HG03342 (cell line): ENCODE measurements at regions not wholly inside any gene's neighbourhood (a gene's known extent, or its start where the extent isn't known, plus 50 kb on each side); places are given as distances from the start of the nearest gene placed in this dataset.

Experiments used
- ATAC-seq: cut with Tn5 transposase; IDR thresholded peaks from one replicate; pipeline ENCODE4 v1.9.1; 2021; ENCODE audit warnings: mild to moderate bottlenecking, moderate library complexity; ENCODE audit not compliant: unreplicated experiment

DNA sequence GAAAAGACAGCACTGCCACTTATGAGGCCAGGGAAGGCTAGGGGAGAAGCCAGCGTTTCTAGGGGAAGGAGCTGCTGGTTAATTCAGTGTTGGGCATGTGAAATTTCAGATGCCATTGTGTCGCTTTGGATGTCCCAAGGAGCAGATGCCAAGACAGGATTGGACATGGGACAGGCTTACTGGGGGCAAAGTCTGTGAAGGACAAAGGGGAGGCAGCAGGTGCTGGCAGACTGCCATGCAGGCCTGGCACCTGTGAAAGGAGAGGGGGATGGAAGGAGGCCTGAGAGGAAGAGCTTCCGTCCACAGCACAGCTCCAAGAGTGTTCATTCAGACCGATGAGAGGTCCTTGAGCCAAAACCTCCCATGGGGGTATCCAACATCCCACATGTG, 255.5 kb upstream of the RPL38 start:
- no peak for ATAC-seq

DNA sequence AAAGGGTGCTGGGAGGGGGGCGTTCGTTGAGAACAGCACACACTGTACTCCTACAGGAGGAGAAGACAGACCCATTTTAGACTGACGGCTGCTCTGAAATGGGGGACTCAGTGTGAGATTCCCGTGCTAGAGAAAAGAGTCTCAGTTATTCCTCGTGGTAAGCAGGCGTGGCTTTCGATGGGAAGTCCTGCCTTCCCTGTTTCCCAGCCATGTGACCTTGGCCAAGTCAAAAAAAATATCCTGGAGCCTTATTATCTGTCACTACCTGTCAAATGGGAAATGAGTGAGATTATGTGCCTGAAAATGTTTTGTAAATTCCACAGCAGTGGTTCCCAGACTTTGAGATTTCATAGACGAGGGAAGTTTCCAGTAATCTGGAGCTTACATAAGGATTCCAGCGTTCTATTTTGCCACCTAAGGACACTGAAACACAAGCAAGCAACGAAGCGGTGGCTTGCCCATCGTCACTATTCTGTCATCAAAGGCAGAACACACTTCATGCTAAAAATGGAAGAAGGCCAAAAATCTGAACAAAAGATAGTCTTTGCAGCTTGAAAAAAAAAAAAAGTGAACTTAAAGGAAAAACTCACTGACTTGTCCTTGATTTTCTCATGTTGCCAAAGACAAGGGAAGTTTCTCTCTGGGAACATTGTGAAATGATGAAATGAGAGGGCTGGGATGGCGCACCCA, 253.4 kb upstream of the RPL38 start:
- ATAC-seq: no peak

DNA sequence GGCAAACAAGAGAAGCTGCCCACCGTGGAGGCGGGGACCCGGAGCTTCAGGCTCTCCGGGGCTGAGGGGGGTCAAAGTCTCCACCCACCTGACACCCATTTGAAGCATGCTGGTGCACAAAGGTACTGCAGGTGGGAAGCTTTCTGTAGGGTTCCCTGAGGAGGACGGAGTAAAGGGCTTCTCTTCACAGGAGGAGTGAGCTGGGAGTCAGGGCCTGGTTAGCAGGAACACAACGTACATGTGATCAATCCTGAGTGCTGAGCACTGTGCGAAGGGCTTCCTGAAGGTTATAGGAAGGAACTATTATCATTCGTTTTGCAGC, 252.9 kb upstream of the RPL38 start:
- no peak for ATAC-seq

DNA sequence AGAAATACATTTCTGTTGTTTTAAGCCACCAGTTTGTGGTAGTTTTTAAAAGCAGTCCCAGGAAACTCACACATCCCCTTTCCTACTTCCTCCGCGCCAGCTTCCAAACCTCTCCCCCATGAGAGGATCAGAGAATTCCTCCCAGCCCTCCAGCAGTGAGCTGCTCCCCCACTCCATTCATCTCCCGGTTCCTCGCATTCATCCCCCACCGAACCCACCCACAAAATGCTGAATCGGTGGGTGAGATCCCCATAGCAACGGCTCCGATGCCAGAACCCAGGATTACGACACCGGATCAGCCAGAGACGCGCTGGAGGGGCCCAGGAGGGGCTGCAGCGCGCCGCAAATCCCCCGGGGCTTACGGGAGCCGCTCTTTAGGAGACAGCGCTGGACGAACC, 251.4 kb upstream of the RPL38 start:
- no peak for ATAC-seq

DNA sequence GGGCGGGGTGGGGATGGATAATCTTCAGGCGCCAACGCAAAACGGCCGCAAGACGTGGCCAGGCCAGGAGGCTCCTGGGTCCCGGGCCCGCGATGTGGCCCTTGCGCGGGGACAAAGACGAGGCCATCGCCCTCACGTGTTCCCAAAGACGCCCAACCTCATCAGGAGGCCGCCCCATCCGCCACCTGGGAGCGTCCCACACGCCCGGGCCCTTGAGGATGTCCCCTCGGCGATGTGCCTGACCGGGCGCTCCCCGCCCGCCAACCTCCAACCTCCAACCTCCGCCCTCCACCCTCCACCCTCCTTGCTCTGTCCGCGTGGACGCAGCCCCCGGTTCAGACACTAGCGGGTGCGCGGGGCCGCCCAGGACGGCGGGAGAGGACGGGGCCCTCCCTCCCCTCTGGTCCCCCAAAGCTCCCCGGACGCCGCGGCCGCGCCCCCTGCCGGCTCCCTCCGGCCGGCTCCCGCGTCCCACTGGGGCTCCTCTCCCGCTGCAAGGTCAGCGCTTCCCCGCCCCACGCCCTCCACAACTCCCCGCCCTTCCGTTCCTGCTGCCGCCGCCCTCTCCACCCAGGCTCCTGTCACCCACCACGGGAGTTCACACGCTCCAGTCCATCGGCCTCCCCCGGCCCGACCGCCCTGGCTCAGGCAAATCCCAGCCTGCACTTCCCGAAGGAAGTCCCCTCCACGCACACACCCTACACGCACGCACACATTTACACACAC, 250.8 kb upstream of the RPL38 start:
- no peak for ATAC-seq

DNA sequence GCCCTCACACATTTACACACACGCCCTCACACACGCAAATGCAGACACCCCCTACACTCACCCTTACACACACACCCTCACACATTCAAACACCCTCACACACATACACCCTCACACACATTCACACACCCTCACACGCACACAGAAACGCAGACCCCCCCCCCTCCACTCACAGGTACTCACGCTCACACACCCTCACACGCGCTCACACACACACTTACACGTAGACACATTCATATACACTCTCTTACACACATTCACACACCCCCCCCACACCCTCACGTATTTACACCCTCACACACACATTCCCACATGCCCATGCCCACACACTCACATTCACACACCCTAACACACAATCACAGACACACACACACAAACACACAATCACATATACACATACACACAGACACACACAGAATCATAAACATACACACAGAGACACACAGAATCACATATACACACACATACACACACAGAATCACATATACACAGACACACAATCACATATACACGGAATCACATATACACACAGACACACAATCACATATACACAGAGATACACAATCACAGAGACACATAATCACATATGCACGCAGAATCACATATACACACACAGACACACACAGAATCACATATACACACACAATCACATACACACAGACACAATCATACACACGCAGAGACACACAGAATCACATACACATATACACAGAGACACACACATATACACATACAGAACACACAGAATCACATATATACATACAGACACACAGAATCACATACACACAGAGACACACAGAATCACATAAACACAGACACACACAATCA, 250.1 kb upstream of the RPL38 start:
- ATAC-seq: no peak

DNA sequence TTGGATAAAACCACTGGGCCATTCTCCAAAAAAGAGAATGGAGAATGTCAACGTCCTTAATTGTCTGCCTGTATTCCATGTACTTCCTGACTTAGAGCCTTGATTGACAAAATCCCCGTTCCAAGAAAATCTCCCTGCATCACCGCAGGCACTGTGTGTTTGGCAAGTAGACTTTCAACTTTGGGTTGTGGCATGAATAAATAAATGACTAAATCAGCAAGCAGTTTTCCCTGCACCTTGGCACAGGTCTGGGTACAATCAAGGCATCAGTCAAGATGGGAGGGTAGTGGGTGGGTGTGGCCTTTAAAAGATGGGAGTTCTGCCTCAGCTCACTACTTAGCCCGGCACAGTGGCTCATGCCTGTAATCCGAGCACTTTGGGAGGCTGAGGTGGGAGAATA, 248.5 kb upstream of the RPL38 start:
- no peak for ATAC-seq

DNA sequence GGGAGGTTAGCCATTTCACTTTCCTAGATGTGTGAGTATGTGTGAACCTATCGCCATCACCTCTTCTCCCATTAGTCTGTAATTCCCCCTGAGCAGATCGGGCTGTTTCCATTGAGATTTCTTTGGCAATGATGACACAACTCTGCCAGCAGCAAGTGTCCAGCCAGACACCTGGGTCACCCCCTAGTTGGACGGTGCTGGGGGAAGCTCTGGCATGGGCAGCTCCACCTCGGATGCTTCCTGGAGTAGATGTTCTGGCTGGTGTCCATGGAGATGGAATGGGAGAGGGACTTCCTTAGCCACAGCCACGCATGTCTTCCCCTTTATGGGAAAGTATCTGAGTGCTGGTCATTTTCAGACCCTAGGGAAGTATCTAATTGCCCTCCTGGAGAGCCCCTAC, 247.9 kb upstream of the RPL38 start:
- no peak for ATAC-seq

DNA sequence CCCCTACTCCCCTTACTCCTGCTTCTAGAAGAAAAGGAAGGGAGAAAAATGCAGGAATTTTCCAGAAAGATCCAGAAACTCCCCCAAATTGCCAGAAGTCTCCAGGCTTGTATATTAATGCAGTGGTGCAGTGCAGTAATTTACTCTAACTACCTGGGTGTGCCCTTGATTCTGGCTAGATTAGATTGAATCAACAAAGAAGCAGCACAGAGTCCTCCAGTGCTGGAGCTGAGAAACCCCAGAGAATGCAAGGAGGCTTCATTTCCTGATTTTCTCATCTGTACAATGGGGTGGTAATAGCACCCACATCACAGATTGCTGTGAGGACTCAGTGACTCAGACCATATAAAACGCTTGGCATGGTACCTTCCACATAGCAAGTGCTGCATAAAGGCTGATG, 247.3 kb upstream of the RPL38 start:
- no peak for ATAC-seq

DNA sequence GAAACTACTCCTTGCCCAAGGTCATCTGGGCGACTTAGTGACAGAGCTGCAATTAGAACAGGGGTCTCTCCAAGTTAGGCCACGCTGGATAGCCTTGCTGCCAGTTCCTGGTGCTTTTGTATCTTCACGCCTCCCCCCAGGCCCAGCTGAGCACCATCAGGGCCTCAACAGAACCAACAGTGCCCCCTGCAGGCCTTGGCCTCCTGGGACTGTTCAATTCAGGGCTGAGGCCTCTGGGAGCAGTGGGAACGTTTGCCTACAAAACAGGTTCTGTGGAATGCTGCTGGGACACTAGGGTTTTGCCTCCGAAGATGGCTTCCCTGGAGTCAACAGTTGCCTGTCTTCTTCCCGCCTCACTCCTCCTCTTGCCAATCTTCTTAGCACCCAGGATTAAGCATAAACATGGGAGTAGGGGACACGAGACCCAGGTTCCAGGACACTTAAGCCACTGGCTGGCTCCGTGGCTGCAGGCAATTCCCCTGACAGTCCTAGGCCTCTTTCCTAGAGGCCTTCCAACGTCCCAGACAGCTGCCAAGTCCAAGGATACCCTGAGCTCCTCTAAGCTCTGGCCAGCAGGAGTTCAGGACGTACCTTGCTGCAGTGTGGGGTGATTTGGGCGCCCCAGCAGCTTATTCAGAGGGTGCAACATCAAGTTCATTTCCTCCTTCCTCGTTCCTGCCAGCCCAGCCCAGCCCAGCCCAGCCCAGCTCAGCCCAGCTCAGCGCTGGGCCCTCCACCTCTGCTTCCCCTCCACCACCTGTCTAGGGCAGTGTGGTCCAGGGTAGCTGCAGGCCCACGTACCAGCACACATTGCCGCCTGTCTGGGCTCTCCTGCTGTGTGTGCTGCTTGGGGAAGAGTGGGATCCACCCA, 246.6 kb upstream of the RPL38 start:
- ATAC-seq: no peak

DNA sequence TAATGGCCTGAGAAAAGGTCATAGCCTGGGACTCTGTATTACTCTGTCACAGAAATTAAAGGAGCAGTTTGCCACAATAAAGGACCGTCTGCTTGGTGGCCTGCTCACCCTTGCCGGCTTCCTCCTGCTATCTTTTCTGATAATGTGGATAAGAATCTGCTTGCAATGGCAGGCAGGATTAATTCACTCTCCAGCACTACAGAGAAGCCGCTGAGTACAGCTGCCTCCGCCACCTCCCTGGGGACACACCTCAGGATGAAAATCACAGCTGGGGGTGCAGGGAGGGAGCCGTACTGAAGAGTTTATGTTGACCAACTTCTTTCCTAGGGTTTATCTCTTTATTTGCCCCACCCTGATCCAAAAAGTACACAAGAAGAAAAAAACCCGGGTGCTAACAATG, 245.9 kb upstream of the RPL38 start:
- no peak for ATAC-seq

DNA sequence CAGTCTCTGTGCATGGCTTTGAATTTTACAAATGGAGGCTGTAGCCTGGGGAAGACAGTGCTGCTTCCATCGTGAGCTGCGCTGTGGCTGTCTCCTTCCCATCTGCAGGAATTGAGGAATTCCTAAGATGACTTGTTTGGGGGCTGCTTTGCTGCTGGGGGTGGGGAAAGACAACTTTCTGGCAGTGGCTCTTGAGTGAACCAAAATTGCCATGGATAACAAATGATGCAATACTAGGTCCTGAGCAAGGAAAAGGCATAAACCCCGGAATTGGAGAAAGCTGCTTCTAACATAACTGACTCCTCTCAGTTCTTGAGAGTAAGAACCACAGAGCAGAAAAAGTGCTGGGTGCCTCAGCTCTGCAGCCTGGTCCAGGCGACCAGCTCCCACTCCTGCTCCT, 245.0 kb upstream of the RPL38 start:
- no peak for ATAC-seq

DNA sequence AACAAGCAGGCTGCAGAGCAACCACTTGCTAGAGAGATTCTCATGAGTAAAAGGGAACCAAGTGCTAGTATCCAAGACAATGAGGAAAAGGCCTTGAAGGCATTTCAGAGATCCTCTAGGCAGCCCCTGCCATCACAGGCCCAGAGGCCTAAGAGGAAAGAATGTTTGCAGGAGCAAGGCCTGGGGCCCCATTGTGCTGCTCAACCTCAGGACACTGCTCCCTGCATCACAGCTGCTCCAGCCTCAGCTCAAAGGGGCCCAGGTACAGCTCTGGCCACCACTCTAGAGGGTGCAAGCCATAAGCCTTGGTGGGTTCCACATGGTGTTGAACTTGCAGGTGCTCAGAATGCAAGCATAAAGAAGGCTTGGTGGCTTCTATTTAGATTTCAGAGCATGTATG, 243.0 kb upstream of the RPL38 start:
- ATAC-seq: no peak

DNA sequence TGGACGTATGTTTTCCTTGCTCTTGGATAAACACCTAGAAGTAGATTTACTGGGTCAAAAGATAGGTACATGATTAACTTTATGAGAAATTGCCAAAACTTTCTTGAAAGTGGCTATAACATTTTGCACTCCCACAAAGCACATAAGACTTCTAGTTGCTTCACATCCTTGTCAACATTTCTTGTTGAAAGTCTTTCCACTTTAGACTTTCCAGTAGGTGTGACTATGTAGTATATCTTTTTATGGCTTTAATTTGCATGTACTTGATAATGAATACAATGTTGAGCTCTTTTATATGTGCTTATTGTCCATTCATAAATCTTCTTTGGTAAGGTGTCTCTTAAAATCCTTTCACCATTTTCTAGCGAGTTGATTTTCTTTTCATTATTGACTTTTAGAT, 241.2 kb upstream of the RPL38 start:
- ATAC-seq: no peak

DNA sequence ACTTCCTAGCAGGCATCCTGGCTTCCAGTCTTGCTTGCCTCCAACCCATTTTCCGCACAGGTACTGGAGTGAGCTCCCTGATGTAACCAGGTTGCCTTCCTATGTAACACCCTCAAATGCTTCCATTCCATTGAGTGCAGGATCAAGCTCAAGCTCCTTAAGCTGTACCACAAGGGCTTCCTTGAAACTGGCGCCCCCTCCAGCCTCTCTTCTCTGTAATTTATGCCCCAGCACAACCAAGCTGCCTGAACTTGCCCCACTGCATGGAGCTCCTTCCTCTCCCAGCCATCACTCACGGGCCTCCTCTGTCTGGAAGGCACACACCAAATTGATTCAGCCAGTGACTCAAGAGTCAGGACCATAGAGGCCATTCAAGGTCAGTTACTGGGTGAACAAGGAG, 234.8 kb upstream of the RPL38 start:
- no peak for ATAC-seq

DNA sequence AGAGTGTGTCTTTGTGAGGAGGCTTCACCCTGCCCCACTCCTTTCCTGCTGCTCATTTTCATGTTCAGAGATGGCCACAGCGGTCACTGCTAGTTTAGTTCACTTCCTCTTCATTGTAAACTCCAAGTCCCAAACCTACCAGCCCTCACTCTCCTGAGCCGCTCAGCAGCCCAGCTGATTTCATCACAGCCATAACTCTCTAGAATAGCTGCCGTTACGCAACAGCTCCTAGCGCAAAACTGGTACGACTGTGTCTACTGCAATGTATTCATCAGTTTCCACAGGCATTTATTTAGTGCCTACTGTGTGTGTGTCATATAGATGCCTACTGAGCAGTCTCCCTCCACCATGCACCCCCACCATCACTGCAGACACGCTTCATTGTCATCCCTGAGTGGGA, 233.5 kb upstream of the RPL38 start:
- no peak for ATAC-seq

DNA sequence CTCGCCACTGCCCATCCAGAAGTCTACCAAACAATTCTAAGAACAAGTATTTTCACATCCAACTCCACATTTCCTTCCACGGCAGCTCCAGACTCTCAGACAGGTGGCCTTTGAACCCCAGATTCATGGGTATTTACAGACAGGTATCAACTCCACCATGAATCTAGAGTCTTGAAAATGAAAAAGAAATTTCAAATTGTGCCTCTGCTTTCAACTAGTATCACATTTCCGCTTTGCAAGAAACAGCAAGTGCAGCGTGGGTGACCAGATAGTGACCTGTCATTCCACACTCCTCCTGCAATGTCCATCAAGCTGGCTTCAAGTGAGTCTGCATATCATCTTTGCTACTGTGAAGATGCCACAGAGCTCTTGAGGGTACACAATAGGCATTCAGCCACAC, 232.4 kb upstream of the RPL38 start:
- ATAC-seq: no peak

DNA sequence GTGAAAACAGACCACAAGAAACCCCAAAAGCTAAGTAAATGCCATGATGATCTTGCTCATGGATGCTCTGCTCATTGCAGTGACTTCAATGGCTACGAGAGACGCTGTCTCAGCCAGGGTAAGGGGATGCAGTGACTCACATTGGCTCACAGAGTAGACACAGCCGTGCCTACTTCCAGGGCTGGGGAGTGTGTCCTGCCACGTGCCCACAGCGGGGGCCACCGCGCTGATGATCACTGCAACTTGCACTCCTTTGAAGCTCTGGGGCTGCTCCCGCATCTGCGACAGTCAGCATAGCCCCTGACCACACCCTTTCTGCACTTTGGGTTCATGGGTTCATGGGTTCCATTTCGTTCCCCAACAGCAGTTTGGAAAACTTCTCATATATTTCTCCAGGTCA, 231.4 kb upstream of the RPL38 start:
- no peak for ATAC-seq

DNA sequence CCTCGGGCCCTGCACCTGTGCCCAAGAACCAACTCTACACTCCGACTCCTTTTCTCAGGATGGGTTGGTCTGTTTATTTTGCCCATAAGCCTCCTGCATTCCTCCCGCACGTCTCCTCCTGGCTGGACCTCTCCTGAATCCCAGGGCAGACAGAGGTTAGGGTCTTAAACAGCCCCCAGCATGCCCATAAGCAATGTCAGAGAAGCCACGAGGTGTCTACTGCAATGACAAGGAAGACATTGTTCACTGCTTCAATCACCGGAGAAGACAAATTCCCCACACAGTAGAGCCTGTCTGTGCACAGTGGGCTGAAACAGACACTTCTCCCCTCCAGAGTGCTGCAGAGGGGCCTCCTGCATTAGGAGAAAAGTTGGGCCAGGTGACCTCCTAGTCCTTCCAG, 230.6 kb upstream of the RPL38 start:
- no peak for ATAC-seq

DNA sequence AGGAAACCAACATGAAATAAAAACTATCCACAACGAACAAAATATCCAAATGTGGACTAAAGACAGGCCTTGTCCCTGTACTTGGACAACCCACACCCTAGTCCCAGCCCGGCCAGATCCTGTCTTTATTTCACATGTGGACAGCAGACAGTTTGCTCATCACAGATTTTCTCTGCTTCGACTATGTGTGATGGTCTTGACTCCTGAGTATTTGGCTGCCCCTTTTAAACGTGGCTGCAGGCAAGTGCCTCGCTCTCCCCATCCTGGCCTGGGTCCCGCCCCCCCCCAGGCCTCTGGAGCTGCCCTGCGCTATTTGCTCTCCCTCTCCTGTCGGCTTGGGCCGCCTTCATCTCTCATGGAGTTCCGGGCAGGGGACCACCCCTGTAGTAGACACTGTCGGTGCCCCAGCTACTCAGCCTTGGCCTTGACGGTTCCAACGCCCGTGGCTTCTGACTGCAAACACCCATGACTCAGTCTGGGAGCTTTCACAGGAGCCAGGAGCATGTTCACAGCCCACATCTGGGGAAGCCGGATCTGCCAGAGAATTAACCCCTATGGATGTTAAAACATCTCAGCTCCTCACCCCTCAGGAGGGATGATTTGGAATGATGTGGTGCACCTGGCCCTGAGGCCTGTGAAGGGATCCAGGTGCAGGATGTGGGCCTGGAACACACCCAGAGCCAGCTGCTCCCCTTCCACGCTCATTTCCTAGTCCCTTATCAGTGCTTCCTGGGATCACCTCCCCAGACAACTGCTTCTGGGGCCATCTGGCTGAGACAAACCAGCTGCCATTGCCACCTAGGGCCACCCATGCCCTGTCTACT, 229.7 kb upstream of the RPL38 start:
- no peak for ATAC-seq
